Tibial nerve (tissue), 4 donors: ENCODE measurements at regions not wholly inside any gene's neighbourhood (a gene's known extent, or its start where the extent isn't known, plus 50 kb on each side); places are given as distances from the start of the nearest gene placed in this dataset.

ENCODE experiments used
- DNase-seq, 2 donors: peaks; one replicate each; pipeline ENCODE4 v3.0.0-alpha.2; 2019; ENCODE audit warnings: low spot score in 2 of 2
- H3K27ac ChIP-seq, 4 donors: fragments of 200-600 bp; sonication (generic) in 3 of 4; one replicate each; pipeline ENCODE4 v1.5.1; 2017 to 2019; ENCODE audit warnings: mild to moderate bottlenecking in 1 of 4
- H3K27me3 ChIP-seq, 2 donors: fragments of 200-600 bp; sonication (generic) in 1 of 2; one replicate each; pipeline versions ENCODE4 v1.5.1 to v1.6.0; 2017 to 2019
- H3K36me3 ChIP-seq, 3 donors: fragments of 200-600 bp; sonication (generic); one replicate each; pipeline ENCODE4 v1.5.1; 2018 to 2019
- H3K4me1 ChIP-seq, 4 donors: fragments of 200-600 bp; sonication (generic) in 3 of 4; one replicate each; pipeline ENCODE4 v1.5.1; 2017 to 2019
- H3K4me3 ChIP-seq, 4 donors: fragments of 200-600 bp; sonication (generic) in 3 of 4; one replicate each; pipeline ENCODE4 v1.5.1; 2017 to 2019; ENCODE audit warnings: mild to moderate bottlenecking in 1 of 4, moderate library complexity in 1 of 4
- H3K9me3 ChIP-seq, 4 donors: fragments of 200-600 bp; sonication (generic) in 3 of 4; one replicate each; pipeline ENCODE4 v1.5.1; 2017 to 2019
- CTCF ChIP-seq, 5 experiments: fragments of 200-600 bp in 3 of 5; fragments of 450-650 bp in 2 of 5; sonication (generic) in 3 of 5; IDR thresholded peaks; one replicate each; pipeline ENCODE4 v1.5.1; 2016 to 2019; ENCODE audit warnings: antibody characterized with exemption in 5 of 5, mild to moderate bottlenecking in 3 of 5, moderate library complexity in 2 of 5
- EP300 ChIP-seq, 2 donors: sonication (generic); formaldehyde crosslinking; IDR thresholded peaks; one replicate each; pipeline ENCODE4 v1.6.1; 2017; ENCODE audit warnings: antibody characterized with exemption in 2 of 2, mild to moderate bottlenecking in 1 of 2
- POLR2A ChIP-seq, 2 donors: fragments of 450-650 bp; IDR thresholded peaks; one replicate each; pipeline ENCODE4 v1.6.1; 2017; ENCODE audit warnings: antibody characterized with exemption in 2 of 2, mild to moderate bottlenecking in 2 of 2, moderate library complexity in 2 of 2
- WGBS, 2 donors: methylation state at CpG; one replicate each; pipeline ENCODE4 v1.1.5; 2018; 5-methylcytosine and 5-hydroxymethylcytosine counted together

GRCh38 chr10:128178302-128178958 lies 52.2 kb upstream of the MKI67 start:
- H3K4me1 ChIP-seq, result no peaks in the 10 kb centered on the region
- DNase-seq, result no peak
- H3K36me3 ChIP-seq, result no peaks in the 10 kb centered on the region
- TF ChIP-seq CTCF (IDR thresholded peaks at IDR 0.05) (peak in 1 of 5 experiments; percentile 15), EP300 (IDR thresholded peaks at IDR 0.05) (no peak)
- no peak overlapping the region for H3K4me3 ChIP-seq
- 52 to 56% methylated on average over 7 of the region's 7 CpGs for WGBS, 2 donors
- peaks cover 0 to 41% (median 0%) of the 10 kb centered on the region in 4 donors for H3K9me3 ChIP-seq
- H3K27me3 ChIP-seq, result no peaks in the 10 kb centered on the region
- H3K27ac ChIP-seq, result no peak overlapping the region

DNA sequence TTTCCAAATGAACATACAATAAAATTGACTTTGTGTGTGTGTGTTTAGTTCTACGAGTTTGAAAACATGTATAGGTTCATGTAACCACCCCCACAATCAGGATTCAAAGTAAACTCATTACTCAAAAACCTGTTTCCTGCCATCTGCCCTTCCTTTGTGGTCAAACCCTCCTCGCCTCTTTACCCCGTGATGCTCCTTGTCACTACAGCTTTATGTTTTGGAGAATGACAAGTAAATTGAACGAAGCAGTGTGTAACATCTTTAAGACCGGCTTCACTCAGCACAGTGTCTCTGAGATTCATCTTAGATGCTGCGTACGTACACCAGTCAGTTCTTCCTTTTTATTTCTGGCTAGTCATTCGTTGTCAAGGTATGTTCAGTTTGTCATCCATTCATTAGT lies 54.6 kb upstream of the MKI67 start:
- no peak overlapping the region for H3K27ac ChIP-seq
- WGBS, 2 donors, result 74 to 79% methylated on average over 8 of the region's 8 CpGs
- H3K4me1 ChIP-seq, result no peaks in the 10 kb centered on the region
- no peak for DNase-seq
- no peaks in the 10 kb centered on the region for H3K27me3 ChIP-seq
- no peaks in the 10 kb centered on the region for H3K36me3 ChIP-seq
- no peak for TF ChIP-seq POLR2A (IDR thresholded peaks at IDR 0.05)
- no peak for TF ChIP-seq CTCF (IDR thresholded peaks at IDR 0.05)
- TF ChIP-seq EP300 (IDR thresholded peaks at IDR 0.05), result no peak
- H3K9me3 ChIP-seq, result peaks cover 0 to 24% (median 0%) of the 10 kb centered on the region in 4 donors
- H3K4me3 ChIP-seq, result no peak overlapping the region

DNA sequence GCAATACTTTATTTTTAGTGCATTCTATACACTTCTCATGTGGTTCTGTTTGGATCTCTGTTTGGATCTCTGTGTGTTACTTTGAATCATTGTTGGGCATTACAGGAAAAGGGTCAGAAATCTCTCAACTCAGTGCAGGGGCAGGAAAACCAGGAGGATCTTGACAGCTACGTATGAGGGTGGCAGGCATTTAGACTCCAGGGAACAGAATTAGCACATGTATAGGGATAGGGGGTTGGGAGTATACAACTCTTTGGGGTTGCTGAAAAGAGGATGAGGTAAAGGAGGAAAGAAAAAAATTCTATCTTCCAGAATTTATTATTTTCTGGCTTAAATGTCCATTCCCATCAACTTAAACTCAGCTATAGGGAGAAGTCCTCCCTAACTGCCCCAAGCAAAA lies 59.4 kb upstream of the MKI67 start:
- H3K9me3 ChIP-seq, result peaks cover 0 to 22% (median 0%) of the 10 kb centered on the region in 4 donors
- TF ChIP-seq EP300 (IDR thresholded peaks at IDR 0.05) (no peak), CTCF (IDR thresholded peaks at IDR 0.05) (no peak), POLR2A (IDR thresholded peaks at IDR 0.05) (no peak)

DNA sequence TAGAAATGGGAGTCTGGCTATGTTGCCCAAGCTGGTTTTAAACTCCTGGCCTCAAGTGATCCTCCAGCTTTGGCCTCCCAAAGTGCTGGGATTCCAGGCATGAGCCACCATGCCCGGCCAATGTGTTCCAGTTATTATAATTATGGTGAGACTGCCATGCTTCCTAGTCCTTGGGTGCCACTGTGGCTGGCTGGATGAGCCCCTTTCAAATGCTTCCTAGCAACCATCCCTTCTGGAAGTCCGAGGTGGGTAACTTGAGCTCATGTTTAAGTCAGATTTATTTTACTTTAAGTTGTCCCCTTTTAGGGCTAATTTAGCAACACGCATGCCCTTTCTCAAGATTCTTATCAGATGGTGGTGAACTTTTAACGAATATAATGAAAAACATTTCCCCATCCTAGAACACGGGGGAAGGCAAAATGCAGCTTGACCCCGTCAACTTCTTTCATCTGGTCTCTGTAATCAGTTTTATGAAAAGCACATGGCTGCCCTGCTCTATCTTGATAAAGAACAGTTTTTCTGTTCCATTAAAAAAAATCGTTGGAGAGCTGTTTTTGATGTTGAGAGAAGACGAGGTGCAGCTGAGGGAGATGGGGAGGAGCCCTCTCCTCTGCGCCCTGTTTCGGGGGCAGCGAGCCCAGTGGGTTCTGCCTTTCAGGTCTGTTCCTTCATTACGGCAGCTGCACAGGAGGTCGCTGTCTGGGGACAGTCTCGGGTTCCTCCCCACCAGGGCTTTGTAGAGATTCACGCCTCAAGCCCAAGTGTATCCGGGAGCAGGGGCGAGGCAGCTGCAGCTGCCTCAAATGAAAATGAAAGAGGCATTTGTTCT lies 61.0 kb upstream of the MKI67 start:
- TF ChIP-seq POLR2A (IDR thresholded peaks at IDR 0.05) (no peak), EP300 (IDR thresholded peaks at IDR 0.05) (no peak), CTCF (IDR thresholded peaks at IDR 0.05) (no peak)
- H3K4me3 ChIP-seq, result peak overlapping the region in 1 of 4 donors; percentile 23
- H3K27me3 ChIP-seq, result peaks cover 0 to 2% of the 10 kb centered on the region in 2 donors
- no peak overlapping the region for H3K27ac ChIP-seq
- no peaks in the 10 kb centered on the region for H3K36me3 ChIP-seq
- no peak for DNase-seq
- H3K4me1 ChIP-seq, result peaks cover 0 to 7% (median 0%) of the 10 kb centered on the region in 4 donors
- peaks cover 0 to 17% (median 0%) of the 10 kb centered on the region in 4 donors for H3K9me3 ChIP-seq
- 34 to 38% methylated on average over 17 of the region's 17 CpGs for WGBS, 2 donors

More for the DNA sequence above, 59.4 kb upstream of the MKI67 start:
- Histone ChIP-seq H3K4me1 (peaks cover 0 to 7% (median 0%) of the 10 kb centered on the region in 4 donors), H3K27me3 (peaks cover 0 to 2% of the 10 kb centered on the region in 2 donors), H3K27ac (no peak overlapping the region), H3K4me3 (no peak overlapping the region), H3K36me3 (no peaks in the 10 kb centered on the region)
- DNase-seq, result no peak
- 56 to 68% methylated on average over 1 of the region's 1 CpG for WGBS, 2 donors

GRCh38 chr10:128187788-128188185 lies 61.6 kb upstream of the MKI67 start:
- WGBS, 2 donors, result 41 to 45% methylated on average over 4 of the region's 4 CpGs
- DNase-seq, result no peak
- no peaks in the 10 kb centered on the region for H3K36me3 ChIP-seq
- TF ChIP-seq EP300 (IDR thresholded peaks at IDR 0.05), result no peak
- no peak for TF ChIP-seq CTCF (IDR thresholded peaks at IDR 0.05)
- TF ChIP-seq POLR2A (IDR thresholded peaks at IDR 0.05), result no peak
- no peak overlapping the region for H3K27ac ChIP-seq
- H3K27me3 ChIP-seq, result peaks cover 0 to 2% of the 10 kb centered on the region in 2 donors
- peaks cover 0 to 11% (median 0%) of the 10 kb centered on the region in 4 donors for H3K9me3 ChIP-seq
- H3K4me1 ChIP-seq, result peaks cover 0 to 7% (median 0%) of the 10 kb centered on the region in 4 donors
- H3K4me3 ChIP-seq, result peak overlapping the region in 1 of 4 donors; percentile 23
